ENCODE measurements at regions not wholly inside any gene's neighbourhood (a gene's known extent, or its start where the extent isn't known, plus 50 kb on each side); places are given as distances from the start of the nearest gene placed in this dataset.

DNA sequence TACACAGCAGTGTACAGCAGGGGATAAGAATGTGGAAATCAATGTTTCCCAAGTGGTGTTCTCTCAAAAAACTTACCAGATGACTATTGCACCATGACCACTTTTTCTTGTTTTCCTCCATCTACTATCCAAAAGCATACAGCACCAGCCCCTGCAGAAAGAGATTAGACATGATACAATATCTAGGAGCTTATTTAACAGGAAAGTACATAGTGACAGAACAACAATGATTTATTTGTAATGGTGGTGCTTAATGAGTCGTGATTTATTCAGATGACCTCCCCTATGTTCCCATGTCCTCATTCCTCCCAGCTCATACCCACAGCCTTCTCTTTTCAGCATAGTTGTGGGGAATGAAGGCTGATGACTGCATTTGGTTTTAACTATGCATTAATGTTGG lies 413.6 kb downstream of the BTG1 start:
- TF ChIP-seq, protein P1, sequence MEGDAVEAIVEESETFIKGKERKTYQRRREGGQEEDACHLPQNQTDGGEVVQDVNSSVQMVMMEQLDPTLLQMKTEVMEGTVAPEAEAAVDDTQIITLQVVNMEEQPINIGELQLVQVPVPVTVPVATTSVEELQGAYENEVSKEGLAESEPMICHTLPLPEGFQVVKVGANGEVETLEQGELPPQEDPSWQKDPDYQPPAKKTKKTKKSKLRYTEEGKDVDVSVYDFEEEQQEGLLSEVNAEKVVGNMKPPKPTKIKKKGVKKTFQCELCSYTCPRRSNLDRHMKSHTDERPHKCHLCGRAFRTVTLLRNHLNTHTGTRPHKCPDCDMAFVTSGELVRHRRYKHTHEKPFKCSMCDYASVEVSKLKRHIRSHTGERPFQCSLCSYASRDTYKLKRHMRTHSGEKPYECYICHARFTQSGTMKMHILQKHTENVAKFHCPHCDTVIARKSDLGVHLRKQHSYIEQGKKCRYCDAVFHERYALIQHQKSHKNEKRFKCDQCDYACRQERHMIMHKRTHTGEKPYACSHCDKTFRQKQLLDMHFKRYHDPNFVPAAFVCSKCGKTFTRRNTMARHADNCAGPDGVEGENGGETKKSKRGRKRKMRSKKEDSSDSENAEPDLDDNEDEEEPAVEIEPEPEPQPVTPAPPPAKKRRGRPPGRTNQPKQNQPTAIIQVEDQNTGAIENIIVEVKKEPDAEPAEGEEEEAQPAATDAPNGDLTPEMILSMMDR (conservative IDR thresholded peaks at IDR 0.05; ENCODE audit: low read depth, low read length) = no peak
- TF ChIP-seq EZH2 (IDR thresholded peaks at IDR 0.05; ENCODE audit: low read length, unreplicated experiment) = no peak
- no peak for TF ChIP-seq EZH2phosphoT487 (IDR thresholded peaks at IDR 0.05; ENCODE audit: borderline replicate concordance, low read length)

Measured in PC-3 (cell line).